Peyer's patch (tissue), 4 donors: ENCODE measurements at regions not wholly inside any gene's neighbourhood (a gene's known extent, or its start where the extent isn't known, plus 50 kb on each side); places are given as distances from the start of the nearest gene placed in this dataset.

Experiments used
- DNase-seq, 3 donors: peaks; one replicate each; pipeline ENCODE4 v3.0.0-alpha.2; 2017 to 2019
- H3K27ac ChIP-seq, 4 donors: fragments of 200-600 bp; sonication (generic); one replicate each; pipeline ENCODE4 v1.5.1; 2016 to 2019
- H3K27me3 ChIP-seq, 2 donors: fragments of 200-600 bp; sonication (generic); one replicate each; pipeline ENCODE4 v1.5.1; 2019
- H3K36me3 ChIP-seq, 3 donors: fragments of 200-600 bp; sonication (generic); one replicate each; pipeline ENCODE4 v1.5.1; 2016 to 2019
- H3K4me1 ChIP-seq, 4 donors: fragments of 200-600 bp; sonication (generic); one replicate each; pipeline ENCODE4 v1.5.1; 2016 to 2019
- H3K4me3 ChIP-seq, 4 donors: fragments of 200-600 bp; sonication (generic); 1 replicate in 3 of 4; 2 replicates in 1 of 4; pipeline ENCODE4 v1.5.1; 2016 to 2019; ENCODE audit warnings: mild to moderate bottlenecking in 1 of 4
- H3K9me3 ChIP-seq, 4 donors: fragments of 200-600 bp; sonication (generic); one replicate each; pipeline ENCODE4 v1.5.1; 2016 to 2019; ENCODE audit warnings: mild to moderate bottlenecking in 1 of 4
- CTCF ChIP-seq, 6 experiments: fragments of 450-650 bp in 4 of 6; fragments of 200-600 bp in 2 of 6; sonication (generic) in 1 of 6; IDR thresholded peaks; one replicate each; pipeline ENCODE4 v1.5.1; 2017 to 2019; ENCODE audit warnings: antibody characterized with exemption in 6 of 6, mild to moderate bottlenecking in 3 of 6, moderate library complexity in 1 of 6
- POLR2A ChIP-seq, 2 donors: fragments of 450-650 bp; IDR thresholded peaks; one replicate each; pipeline ENCODE4 v1.5.1; 2017; ENCODE audit warnings: antibody characterized with exemption in 2 of 2, mild to moderate bottlenecking in 2 of 2, moderate library complexity in 2 of 2

- TF ChIP-seq CTCF (IDR thresholded peaks at IDR 0.05) (no peak), POLR2A (IDR thresholded peaks at IDR 0.05) (no peak)
- Histone ChIP-seq H3K27ac (no peak overlapping the region), H3K9me3 (no peaks in the 10 kb centered on the region), H3K4me1 (no peaks in the 10 kb centered on the region), H3K27me3 (no peaks in the 10 kb centered on the region), H3K4me3 (no peak overlapping the region), H3K36me3 (no peaks in the 10 kb centered on the region)
- DNase-seq, result no peak
These were observed 586.3 kb upstream of the MAP3K7 start for GRCh38 chr6:91173186-91173585.

GRCh38 chr6:91171754-91172462, 585.0 kb upstream of the MAP3K7 start:
- DNase-seq, result no peak
- no peak overlapping the region for H3K27ac ChIP-seq
- H3K4me3 ChIP-seq, result no peak overlapping the region
- no peaks in the 10 kb centered on the region for H3K27me3 ChIP-seq
- no peaks in the 10 kb centered on the region for H3K4me1 ChIP-seq
- H3K9me3 ChIP-seq, result no peaks in the 10 kb centered on the region
- no peaks in the 10 kb centered on the region for H3K36me3 ChIP-seq
- TF ChIP-seq CTCF (IDR thresholded peaks at IDR 0.05) (no peak), POLR2A (IDR thresholded peaks at IDR 0.05) (no peak)

GRCh38 chr6:91167846-91168245, 581.0 kb upstream of the MAP3K7 start:
- Histone ChIP-seq H3K4me3 (no peak overlapping the region), H3K27ac (no peak overlapping the region), H3K9me3 (no peaks in the 10 kb centered on the region), H3K36me3 (no peaks in the 10 kb centered on the region), H3K4me1 (no peaks in the 10 kb centered on the region), H3K27me3 (no peaks in the 10 kb centered on the region)
- DNase-seq, result no peak
- TF ChIP-seq POLR2A (IDR thresholded peaks at IDR 0.05) (no peak), CTCF (IDR thresholded peaks at IDR 0.05) (peak in 1 of 6 experiments; percentile 4)

- TF ChIP-seq CTCF (IDR thresholded peaks at IDR 0.05) (no peak), POLR2A (IDR thresholded peaks at IDR 0.05) (no peak)
- no peak overlapping the region for H3K27ac ChIP-seq
- no peaks in the 10 kb centered on the region for H3K4me1 ChIP-seq
- H3K27me3 ChIP-seq, result no peaks in the 10 kb centered on the region
- H3K9me3 ChIP-seq, result no peaks in the 10 kb centered on the region
- H3K4me3 ChIP-seq, result no peak overlapping the region
- DNase-seq, result no peak
- no peaks in the 10 kb centered on the region for H3K36me3 ChIP-seq
These were observed 579.6 kb upstream of the MAP3K7 start for GRCh38 chr6:91166271-91167046.

- Histone ChIP-seq H3K9me3 (no peaks in the 10 kb centered on the region), H3K4me3 (no peak overlapping the region), H3K36me3 (no peaks in the 10 kb centered on the region), H3K27ac (no peak overlapping the region), H3K27me3 (no peaks in the 10 kb centered on the region), H3K4me1 (no peaks in the 10 kb centered on the region)
- no peak for DNase-seq
- no peak for TF ChIP-seq CTCF (IDR thresholded peaks at IDR 0.05)
These were observed 577.2 kb upstream of the MAP3K7 start for GRCh38 chr6:91164105-91164504.
